ENCODE measurements at regions not wholly inside any gene's neighbourhood (a gene's known extent, or its start where the extent isn't known, plus 50 kb on each side); places are given as distances from the start of the nearest gene placed in this dataset.

DNA sequence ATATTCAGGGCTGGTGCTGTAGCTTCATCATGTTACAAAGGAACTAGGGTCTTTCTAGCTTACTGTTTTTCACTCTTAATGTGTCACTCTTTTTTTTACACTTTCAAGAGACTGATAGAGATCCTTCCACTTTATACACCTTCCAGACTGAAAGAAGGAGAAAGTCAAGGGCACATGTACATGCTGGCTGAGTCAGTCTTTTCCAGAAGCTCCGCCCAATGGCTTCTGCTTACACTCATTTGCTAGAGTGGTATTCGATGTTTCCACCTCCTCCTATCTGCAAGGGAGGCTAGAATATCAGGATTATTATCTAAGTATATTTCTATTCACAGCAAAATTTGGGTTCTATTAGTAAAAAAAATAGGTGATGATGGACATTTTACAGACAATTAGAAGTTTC lies 325.8 kb upstream of the OR4E1 start:
- intact Hi-C loops (cut with DNase I): no loop called here

DNA sequence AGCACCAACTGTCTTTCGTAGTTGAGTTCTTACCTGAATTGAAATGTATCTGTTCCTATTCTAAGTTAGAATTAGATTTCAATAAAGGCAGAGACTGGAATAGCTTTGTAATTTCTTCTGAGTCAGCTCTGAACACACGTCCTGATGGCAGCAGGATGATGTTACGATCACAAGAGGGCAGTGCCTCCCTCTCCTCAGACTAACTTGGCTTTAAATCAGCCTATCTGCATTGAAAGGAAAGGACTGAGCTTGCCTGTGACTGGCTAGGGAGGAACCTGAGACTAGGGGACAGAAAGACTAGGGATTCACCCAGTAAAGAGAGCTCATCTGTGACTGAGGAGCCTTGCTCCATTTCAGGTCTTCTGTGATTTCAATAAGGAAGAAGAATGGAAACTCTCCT lies 323.7 kb upstream of the OR4E1 start:
- no peak for DNase-seq (ENCODE audit: low spot score)
- intact Hi-C loops (cut with DNase I): no loop called here

More for the DNA sequence above, 325.8 kb upstream of the OR4E1 start:
- no peak for DNase-seq (ENCODE audit: low spot score)

DNA sequence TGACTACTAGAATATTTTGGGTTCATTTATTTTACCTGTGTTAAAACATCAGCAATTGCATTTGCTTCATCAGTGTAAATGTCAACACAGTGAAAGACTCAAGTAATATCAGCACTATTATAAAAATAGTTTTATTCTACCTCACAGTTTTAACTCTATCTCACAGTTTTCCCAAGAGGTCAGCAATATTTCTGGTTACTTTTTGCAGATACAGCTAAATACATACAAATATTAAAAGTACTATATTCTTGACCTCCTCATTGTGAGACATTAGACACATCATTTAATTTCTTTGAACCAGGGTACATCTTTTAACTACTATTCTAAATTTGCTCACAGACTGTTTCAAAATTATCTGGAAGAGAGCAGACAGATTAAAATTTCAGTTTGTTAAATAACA lies 321.7 kb upstream of the OR4E1 start:
- DNase-seq (ENCODE audit: low spot score): no peak
- intact Hi-C loops (cut with DNase I): no loop called here

DNA sequence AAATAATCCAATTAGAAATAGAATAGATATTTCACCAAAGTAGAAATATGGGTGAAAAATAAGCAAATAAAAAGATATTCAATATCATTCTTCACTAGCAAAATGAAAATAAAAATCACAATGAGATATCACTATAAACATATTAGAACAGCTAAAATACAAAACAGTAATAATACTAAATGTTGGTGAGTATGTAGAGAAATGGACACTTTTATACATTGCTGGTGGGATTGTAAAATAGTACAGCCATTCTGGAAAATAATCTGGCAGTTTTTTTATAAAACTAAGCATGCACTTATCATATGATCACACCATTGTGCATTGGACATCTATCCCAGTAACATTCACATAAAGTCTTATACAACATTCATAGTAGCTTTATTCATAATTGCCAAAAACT lies 320.2 kb upstream of the OR4E1 start:
- intact Hi-C loops (cut with DNase I): no loop called here
- DNase-seq (ENCODE audit: low spot score): no peak

DNA sequence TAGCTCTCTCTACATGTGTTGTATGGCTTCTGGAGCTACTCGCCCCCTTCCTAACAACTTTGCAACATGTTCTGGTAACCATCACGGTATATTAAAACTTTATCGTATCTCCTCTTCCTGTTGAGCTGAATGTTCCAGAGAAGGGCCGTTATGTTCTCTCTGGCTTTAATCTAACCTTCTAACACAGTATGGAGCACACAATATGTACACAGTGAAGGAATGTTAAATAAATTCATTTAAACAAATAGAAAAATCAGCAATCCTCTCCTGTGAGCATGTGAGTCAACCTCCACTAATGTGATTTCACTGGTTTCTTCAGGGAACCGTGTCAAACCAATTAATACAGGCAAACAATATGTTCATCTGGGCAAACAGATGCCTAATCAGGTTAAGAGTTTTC lies 319.5 kb upstream of the OR4E1 start:
- intact Hi-C loops (cut with DNase I): no loop called here
- no peak for DNase-seq (ENCODE audit: low spot score)

DNA sequence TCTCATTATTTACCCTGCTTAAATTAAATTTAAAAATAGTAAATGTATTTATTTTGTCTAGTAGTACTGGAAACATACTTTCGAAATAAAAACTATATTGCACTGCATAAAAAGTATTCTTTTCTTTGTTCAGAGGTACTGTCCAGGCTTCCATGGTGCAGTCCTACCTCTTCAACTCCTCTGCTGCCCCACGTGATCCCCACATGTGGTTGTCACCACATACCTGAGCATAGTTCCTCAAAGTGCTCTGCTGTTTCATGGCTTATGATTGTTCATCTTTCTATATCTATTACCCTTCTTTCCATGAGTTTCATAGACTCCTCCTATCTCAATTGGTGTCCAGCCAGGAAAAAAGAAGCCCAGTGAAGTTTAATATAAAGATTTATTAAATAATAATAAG lies 317.5 kb upstream of the OR4E1 start:
- no peak for DNase-seq (ENCODE audit: low spot score)
- intact Hi-C loops (cut with DNase I): no loop called here

DNA sequence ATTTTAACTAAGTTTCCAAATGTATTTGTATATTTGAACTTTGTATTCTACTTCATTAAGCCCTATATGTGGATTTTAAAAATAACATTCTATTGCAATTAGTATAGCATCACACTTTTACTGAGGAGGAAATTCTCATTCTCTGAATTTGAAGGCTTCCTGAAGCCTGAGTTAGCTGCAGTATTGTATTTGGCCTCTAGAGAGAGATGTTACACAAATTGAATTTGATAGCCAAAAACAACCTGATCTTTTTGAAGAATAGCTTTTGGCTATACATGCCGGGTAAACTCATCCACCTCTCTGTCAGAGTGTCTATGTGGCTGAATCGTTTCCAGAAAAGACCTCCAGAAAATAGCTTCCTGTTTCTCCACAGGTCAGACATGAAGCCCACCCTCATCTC lies 316.5 kb upstream of the OR4E1 start:
- DNase-seq (ENCODE audit: low spot score): no peak
- intact Hi-C loops (cut with DNase I): no loop called here

DNA sequence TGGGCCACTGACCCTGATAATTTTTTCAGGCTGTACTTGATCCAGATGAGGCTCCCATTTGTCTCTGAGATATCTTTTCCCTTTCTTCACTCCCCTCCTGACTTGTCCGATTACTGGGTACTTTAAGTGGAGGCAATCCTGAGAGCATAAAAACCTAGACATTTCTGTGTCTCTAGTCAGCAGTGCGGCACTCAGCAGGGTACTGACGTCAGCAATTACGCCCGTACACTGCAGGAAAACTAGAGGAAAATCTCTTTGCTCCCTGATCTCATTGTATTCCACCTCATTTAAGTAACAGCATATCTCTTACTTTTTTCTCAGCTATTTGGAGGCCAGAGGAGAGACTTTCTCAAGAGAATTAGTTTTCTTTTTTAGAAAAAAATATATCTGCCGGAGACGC lies 315.5 kb upstream of the OR4E1 start:
- intact Hi-C loops (cut with DNase I): no loop called here
- no peak for DNase-seq (ENCODE audit: low spot score)

DNA sequence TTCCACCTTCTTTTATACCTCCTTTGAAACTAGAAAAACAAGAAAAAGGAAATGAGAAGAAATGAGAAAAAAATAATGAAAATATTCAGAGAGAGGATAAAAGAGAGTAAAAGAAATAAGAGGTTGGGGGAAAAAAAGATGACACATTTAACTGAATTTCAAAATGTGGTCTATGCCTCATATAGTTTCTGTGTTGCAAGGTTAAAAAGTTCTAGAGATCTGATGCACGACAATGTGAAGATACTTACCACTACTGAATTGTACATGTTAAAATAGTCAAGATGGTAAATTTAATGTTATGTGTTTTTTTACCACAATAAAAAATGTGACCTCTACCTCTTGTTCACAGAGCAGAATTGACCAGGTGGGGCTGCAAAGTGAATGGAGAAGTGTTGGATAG lies 314.8 kb upstream of the OR4E1 start:
- intact Hi-C loops (cut with DNase I): no loop called here
- DNase-seq (ENCODE audit: low spot score): no peak

DNA sequence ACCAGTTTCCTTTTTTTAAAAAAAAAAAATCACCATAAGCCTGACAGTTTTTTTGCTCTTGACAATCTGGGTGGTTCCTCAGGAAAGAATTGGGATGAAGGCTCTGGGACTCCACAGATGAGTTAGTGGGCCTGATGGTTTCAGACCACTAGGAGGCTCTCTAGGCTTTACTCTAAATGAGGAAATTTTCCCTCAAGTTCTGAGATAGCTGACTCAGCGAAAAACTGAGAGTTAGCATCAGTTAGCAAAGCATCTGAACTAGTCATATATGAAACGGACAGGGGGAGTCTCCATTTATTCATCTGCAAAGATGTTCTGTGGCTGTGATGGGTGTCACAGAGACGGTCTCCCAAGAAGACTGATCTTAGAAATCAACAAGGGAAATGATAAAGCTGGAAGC lies 314.3 kb upstream of the OR4E1 start:
- DNase-seq (ENCODE audit: low spot score): no peak
- intact Hi-C loops (cut with DNase I): no loop called here

DNA sequence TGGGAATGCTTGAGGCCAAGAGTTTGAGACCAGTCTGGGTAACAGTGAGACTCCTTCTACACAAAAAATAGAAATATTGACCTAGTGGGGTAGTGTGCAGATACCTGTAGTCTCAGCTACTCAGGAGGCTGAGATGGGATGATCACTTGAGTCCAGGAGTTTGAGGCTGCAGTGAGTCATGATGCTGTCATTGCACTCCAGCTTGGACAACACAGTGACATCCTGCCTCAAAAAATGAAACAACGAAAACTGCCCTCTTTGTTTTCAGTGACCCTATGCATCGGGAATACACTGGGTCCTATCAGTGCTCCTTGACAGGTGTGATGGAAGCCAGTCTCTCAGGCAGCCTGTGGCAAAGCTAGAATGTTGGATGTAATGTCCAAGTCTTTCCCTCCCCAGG lies 311.5 kb upstream of the OR4E1 start:
- intact Hi-C loops (cut with DNase I): no loop called here

DNA sequence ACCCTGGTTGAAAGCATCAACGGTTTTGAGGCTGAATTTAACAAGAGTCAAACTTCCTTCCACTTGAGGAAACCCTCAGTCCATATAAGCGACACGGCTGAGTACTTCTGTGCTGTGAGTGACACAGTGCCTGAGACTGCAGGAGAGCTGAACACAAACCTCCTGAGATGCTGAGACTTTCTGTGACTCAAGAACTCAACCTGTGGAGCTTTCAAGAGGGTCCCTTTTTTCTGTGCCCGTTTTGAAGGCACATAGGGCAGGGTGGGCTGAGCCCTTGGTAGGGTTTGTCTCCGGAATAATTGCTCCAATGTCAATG lies 305.3 kb upstream of the OR4E1 start:
- no peak for DNase-seq (ENCODE audit: low spot score)
- intact Hi-C loops (cut with DNase I): no loop called here

More for the DNA sequence above, 311.5 kb upstream of the OR4E1 start:
- no peak for DNase-seq (ENCODE audit: low spot score)

DNA sequence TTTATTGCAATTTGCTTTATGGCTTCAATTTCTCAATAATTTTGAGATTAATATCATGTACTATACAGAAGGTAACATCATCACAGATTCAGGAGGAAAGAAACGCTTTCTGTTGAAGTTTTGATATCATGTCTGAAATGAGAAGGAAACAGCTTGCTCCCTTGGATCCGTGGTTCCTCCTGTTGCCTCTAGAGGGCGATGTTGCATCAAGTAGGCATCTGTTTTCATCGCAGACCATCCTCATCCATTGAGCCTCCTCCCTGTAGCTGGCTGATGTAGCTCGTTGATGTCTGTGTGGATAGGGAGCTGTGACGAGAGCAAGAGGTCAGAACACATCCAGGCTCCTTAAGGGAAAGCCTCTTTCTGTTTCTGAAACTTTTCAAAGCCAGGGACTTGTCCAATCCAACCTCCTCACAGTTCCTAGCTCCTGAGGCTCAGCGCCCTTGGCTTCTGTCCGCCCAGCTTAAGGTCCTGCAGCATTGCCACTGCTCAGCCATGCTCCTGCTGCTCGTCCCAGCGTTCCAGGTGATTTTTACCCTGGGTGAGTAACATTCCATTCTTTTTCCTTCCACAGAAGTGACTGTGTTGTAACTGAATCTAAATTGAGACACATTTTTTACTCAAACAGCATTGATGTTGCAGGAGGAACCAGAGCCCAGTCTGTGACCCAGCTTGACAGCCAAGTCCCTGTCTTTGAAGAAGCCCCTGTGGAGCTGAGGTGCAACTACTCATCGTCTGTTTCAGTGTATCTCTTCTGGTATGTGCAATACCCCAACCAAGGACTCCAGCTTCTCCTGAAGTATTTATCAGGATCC lies 304.8 kb upstream of the OR4E1 start:
- no peak for DNase-seq (ENCODE audit: low spot score)
- intact Hi-C loops (cut with DNase I): no loop called here

DNA sequence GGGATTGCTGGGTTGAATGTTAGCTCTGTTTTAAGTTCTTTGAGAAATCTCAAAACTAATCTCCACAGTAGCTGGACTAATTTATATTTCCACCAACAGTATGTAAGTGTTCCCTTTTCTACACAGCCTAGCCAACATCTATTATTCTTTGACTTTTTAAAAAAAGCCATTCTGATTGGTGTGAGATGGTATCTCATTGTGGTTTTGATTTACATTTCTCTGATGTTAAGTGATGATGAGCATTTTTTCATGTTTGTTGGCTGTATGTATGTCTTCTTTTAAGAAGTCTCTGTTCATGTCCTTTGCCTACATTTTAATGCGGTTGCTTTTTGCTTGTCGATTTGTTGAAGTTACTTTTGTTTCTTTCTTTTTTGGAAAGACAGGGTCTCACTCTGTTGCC lies 301.1 kb upstream of the OR4E1 start:
- DNase-seq (ENCODE audit: low spot score): no peak
- intact Hi-C loops (cut with DNase I): no loop called here

DNA sequence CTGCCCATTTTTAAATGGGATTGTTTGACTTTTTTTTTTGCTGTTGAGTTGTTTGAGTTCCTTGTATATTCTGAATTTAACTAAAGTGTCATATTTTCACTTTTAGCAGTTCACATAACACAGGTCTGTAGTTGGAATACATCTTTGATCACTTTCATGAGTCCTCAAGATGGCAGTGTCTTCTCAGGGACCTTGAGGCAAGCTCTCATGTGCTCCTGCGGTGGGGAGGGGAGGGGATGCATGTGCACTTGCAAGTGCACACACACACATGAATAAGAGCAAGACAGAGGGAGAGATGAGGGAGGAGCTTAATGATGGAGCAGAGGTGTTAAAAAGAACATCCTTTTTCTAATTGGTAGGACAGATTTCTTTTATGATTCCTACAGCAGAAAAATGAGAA lies 291.4 kb upstream of the OR4E1 start:
- intact Hi-C loops (cut with DNase I): no loop called here
- no peak for DNase-seq (ENCODE audit: low spot score)

DNA sequence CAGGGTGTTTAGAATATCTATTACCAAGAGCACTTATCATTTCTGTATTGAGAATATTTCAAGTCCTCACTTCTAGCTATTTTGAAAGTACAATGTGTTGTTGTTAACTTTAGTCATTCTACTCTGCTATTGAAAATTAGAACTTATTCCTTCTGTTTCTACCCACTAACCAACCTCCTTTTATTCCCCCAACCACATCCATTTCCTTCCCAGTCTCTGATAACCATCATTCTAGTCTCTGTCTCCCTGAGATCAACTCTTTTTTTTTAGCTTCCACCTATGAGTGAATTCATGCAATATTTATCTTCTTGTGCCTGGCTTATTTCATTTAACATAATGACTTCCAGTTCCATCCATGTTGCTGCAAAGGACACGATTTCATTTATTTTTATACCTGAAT lies 290.6 kb upstream of the OR4E1 start:
- intact Hi-C loops (cut with DNase I): no loop called here
- DNase-seq (ENCODE audit: low spot score): no peak

DNA sequence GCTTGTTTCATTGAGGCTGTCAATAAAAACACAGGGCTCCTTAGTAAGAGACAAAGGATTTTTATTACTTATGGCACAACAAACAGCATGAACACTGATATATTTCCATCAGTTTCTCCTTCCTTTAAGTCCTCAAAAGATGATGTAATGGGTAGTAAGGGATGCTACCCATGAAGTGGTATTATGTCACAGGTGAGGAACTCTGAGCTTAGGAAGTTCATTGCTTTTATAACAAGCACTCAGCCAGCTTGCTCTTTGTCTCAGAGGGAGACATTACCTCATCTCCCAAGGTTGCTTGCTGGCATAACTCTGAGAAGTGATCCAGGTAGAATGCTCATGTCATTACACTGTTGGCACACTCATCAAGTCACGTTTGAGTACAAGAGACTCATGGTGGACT lies 287.0 kb upstream of the OR4E1 start:
- intact Hi-C loops (cut with DNase I): no loop called here

DNA sequence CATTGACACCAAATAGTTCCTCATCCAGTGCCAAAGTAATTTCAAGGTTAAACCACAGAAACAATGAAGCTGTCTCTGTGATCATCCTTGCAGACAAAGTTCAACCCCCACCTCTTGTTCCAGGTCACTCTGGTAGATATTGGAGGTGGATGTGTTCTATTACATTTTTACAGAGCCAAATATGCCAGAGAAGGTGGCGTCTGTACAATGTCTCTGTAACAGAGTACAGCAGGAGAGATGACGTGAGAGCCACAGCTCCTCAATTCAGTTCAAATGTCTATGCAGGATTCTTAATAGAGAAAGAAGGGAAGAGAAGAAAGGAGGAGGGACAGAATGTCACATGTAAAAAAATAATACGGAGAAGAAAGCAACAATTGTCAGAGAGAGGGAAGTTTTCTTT lies 268.3 kb upstream of the OR4E1 start:
- intact Hi-C loops (cut with DNase I): no loop called here
- no peak for DNase-seq (ENCODE audit: low spot score)

More for the DNA sequence above, 287.0 kb upstream of the OR4E1 start:
- DNase-seq (ENCODE audit: low spot score): no peak

DNA sequence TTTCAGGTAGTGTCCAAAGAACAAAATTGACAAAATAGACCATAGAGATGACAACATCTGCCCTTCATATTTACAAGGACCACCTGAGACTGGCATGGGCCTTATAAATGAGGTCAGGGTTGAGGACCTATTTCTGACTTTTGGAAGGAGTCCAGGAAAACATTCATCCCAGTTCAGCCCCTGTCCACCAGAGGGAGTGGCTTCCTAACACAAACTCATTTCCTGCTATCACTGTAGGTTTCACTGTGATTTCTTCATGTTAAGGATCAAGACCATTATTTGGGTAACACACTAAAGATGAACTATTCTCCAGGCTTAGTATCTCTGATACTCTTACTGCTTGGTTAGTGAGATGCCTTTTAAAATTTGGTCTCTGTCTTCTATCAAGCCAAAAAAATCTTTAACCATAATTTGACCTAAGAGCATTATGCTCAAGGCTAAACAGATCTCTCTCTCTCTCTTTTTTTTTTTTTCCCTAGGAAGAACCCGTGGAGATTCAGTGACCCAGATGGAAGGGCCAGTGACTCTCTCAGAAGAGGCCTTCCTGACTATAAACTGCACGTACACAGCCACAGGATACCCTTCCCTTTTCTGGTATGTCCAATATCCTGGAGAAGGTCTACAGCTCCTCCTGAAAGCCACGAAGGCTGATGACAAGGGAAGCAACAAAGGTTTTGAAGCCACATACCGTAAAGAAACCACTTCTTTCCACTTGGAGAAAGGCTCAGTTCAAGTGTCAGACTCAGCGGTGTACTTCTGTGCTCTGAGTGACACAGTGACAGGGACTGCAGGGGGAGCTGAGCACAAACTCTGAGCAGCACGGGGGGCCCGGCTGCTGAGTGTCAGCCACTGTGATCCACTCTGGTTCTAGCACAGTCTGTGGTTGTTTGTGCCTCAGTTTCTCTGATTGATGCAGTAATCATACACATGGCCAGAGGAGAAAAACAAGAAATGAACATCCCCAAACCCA lies 267.6 kb upstream of the OR4E1 start:
- intact Hi-C loops (cut with DNase I): no loop called here
- no peak for DNase-seq (ENCODE audit: low spot score)

DNA sequence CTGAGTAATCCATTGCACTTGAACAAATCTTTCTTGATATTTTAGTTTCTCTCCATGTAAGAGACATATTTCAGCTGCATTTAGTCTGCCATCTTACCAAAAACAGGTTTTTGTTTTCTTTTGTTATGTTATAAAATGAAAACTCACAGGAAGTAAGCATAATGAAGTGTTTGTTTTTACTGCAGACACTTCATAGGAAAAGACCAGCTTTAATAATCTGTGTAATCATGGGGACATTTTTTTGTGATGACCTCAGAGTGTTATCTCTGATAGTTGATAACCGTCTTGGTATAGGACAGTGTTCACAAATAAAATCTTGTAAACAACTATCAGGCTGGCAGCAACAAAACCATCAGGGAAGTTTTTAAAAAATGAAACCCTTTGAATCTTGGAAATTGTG lies 266.2 kb upstream of the OR4E1 start:
- no peak for DNase-seq (ENCODE audit: low spot score)
- intact Hi-C loops (cut with DNase I): no loop called here

DNA sequence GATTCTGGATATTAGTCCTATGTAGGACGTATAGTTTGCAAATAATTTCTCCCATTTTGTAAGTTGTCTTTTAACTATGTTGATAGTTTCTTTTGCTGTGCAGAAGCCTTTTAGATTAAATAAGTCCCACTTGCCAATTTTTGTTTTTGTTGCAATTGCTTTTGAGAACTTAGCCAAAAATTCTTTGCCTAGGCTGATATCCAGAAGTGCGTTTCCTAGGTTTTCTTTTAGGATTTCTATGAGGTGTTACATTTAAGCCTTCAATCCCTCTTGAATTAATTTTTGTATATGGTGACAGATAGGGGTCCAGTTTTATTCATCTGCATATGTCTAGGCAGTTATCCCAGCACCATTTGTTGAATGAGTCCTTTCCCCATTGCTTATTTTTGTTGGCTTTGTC lies 264.4 kb upstream of the OR4E1 start:
- intact Hi-C loops (cut with DNase I): no loop called here
- no peak for DNase-seq (ENCODE audit: low spot score)
